Neutrophil (primary cell): ENCODE measurements at regions not wholly inside any gene's neighbourhood (a gene's known extent, or its start where the extent isn't known, plus 50 kb on each side); places are given as distances from the start of the nearest gene placed in this dataset.

ENCODE experiments used
- H3K27ac ChIP-seq: fragments of 200-600 bp; sonication (generic); 2 replicates; pipeline ENCODE4 v1.5.1; 2016; ENCODE audit warnings: mild to moderate bottlenecking, moderate library complexity
- H3K27me3 ChIP-seq: fragments of 200-600 bp; sonication (generic); 2 replicates; pipeline ENCODE4 v1.6.0; 2016; ENCODE audit warnings: mild to moderate bottlenecking
- H3K36me3 ChIP-seq: fragments of 200-600 bp; sonication (generic); 2 replicates; pipeline ENCODE4 v1.5.1; 2017
- H3K4me1 ChIP-seq, 2 experiments: fragments of 200-600 bp in 1 of 2; sonication (generic) in 1 of 2; 1 replicate in 1 of 2; 2 replicates in 1 of 2; pipeline versions ENCODE4 v1.5.1 to v1.6.1; 2013 to 2016; ENCODE audit warnings: low read depth in 1 of 2, low read length in 1 of 2, mild to moderate bottlenecking in 1 of 2, moderate library complexity in 1 of 2; ENCODE audit not compliant: control insufficient read depth in 1 of 2, insufficient read depth in 1 of 2
- H3K4me3 ChIP-seq, 2 experiments: fragments of 200-600 bp in 1 of 2; sonication (generic) in 1 of 2; 1 replicate in 1 of 2; 2 replicates in 1 of 2; pipeline ENCODE4 v1.5.1; 2013 to 2016; ENCODE audit warnings: low read depth in 1 of 2, low read length in 1 of 2, mild to moderate bottlenecking in 1 of 2, moderate library complexity in 1 of 2
- H3K9me3 ChIP-seq: fragments of 200-600 bp; sonication (generic); 2 replicates; pipeline ENCODE4 v1.5.1; 2016
- TF ChIP-seq, protein P1 (sequence below): fragments of 200-600 bp; sonication (generic); IDR thresholded peaks from 2 replicates; pipeline ENCODE4 v1.5.1; 2016; ENCODE audit warnings: antibody characterized with exemption

DNA sequence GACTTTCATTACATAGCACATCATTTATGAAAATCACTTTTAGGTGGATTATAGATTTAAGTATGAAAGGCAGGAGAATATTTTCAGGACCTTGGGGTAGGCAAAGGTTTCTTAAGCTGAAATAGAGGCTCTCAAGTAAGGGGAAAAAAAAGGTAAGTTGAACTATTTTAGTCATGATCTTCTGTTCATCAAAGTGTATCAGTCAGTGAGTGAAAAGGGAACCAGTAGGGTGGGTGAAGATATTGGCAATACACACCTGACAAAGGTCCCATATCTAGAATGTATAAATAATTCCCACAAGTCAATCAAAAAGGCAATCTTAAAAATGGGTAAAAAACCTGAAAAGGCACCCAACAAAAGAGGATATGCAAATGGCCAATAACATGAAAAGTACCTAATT, 218.6 kb downstream of the KLF13 start:
- Histone ChIP-seq H3K4me1 (no peaks in the 10 kb centered on the region), H3K9me3 (no peaks in the 10 kb centered on the region), H3K27me3 (peaks cover 58% of the 10 kb centered on the region), H3K4me3 (no peak overlapping the region), H3K27ac (no peak overlapping the region), H3K36me3 (no peaks in the 10 kb centered on the region)
- TF ChIP-seq, protein P1, sequence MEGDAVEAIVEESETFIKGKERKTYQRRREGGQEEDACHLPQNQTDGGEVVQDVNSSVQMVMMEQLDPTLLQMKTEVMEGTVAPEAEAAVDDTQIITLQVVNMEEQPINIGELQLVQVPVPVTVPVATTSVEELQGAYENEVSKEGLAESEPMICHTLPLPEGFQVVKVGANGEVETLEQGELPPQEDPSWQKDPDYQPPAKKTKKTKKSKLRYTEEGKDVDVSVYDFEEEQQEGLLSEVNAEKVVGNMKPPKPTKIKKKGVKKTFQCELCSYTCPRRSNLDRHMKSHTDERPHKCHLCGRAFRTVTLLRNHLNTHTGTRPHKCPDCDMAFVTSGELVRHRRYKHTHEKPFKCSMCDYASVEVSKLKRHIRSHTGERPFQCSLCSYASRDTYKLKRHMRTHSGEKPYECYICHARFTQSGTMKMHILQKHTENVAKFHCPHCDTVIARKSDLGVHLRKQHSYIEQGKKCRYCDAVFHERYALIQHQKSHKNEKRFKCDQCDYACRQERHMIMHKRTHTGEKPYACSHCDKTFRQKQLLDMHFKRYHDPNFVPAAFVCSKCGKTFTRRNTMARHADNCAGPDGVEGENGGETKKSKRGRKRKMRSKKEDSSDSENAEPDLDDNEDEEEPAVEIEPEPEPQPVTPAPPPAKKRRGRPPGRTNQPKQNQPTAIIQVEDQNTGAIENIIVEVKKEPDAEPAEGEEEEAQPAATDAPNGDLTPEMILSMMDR = no peak

DNA sequence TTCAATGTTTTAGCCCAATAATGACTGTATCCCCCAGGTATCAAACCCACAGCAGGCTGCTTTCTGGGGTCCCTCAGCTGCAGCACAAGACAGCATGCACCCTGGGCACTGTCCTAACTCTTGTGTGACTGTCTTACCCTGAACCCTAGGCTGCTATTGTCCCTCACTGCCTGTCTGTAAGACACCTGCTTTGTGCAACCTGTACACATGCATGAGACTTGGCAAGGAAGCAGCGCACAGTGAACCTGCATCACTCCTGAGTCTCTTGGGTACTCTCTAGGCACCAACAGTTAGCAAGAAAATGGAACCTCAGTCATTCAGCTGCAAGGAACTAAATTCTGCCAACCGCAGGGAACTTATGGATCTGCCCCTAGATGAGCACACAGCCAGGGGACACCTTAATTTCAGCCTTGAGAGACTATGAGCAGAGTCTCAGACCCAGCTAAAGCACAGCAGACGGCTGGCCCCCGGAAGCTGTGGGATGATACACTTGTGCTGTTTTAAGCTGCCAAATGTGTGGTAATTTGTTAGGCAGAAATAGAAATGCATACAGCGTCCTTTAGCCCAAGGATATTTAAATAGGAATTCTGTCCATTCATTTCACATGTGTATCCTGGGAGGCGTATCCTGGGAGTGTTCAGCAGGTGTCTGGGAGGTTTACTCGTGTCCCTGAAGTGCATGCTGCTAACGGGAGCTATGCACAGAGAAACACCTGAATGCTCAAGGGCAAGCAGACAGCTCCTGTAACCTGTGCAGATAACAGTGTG, 223.8 kb downstream of the KLF13 start:
- TF ChIP-seq, protein P1 = no peak
- Histone ChIP-seq H3K36me3 (no peaks in the 10 kb centered on the region), H3K4me3 (no peak overlapping the region), H3K4me1 (no peaks in the 10 kb centered on the region), H3K27me3 (peaks cover 10% of the 10 kb centered on the region), H3K27ac (no peak overlapping the region), H3K9me3 (no peaks in the 10 kb centered on the region)

- Histone ChIP-seq H3K36me3 (no peaks in the 10 kb centered on the region), H3K9me3 (no peaks in the 10 kb centered on the region), H3K27ac (no peak overlapping the region), H3K27me3 (peaks cover 4% of the 10 kb centered on the region), H3K4me1 (no peaks in the 10 kb centered on the region), H3K4me3 (no peak overlapping the region)
- TF ChIP-seq, protein P1 = no peak
Measured at GRCh38 chr15:31551323-31551722, 224.7 kb downstream of the KLF13 start.

- Histone ChIP-seq H3K9me3 (no peaks in the 10 kb centered on the region), H3K4me1 (no peaks in the 10 kb centered on the region), H3K36me3 (no peaks in the 10 kb centered on the region), H3K27me3 (peaks cover 4% of the 10 kb centered on the region), H3K27ac (no peak overlapping the region), H3K4me3 (no peak overlapping the region)
- TF ChIP-seq, protein P1 = no peak
Measured at GRCh38 chr15:31552482-31553099, 226.0 kb downstream of the KLF13 start.

DNA sequence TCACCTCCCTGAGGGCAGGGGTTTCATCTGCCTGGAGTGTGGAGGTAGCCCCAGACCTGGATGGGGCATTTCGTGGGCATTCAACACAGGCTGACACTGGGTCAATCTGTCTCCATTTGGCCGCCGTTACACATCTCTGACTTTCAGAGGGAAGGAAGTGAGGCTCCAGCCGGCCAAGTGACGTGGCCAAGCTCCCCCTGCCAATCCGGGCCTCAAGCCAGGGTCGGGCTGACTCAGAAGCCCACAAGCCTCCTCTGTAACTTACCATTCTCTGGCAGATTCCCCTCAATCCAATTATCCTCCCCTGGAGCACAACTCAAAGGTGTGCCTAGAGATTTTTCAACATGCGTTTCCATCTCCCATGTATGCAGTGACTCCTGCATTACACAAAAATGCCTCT, 227.6 kb downstream of the KLF13 start:
- TF ChIP-seq, protein P1 = no peak
- no peaks in the 10 kb centered on the region for H3K4me1 ChIP-seq
- H3K9me3 ChIP-seq = no peaks in the 10 kb centered on the region
- H3K27me3 ChIP-seq = peaks cover 4% of the 10 kb centered on the region
- no peaks in the 10 kb centered on the region for H3K36me3 ChIP-seq
- no peak overlapping the region for H3K27ac ChIP-seq
- no peak overlapping the region for H3K4me3 ChIP-seq
